HG02763 (cell line): ENCODE measurements at regions not wholly inside any gene's neighbourhood (a gene's known extent, or its start where the extent isn't known, plus 50 kb on each side); places are given as distances from the start of the nearest gene placed in this dataset.

Source experiments
- ATAC-seq: cut with Tn5 transposase; IDR thresholded peaks from one replicate; pipeline ENCODE4 v1.9.1; 2021; ENCODE audit warnings: mild to moderate bottlenecking, moderate library complexity; ENCODE audit not compliant: unreplicated experiment

- ATAC-seq = no peak
Observed at GRCh38 chr9:129278391-129279237, 100.6 kb upstream of the IER5L start.

GRCh38 chr9:129276486-129277230 is 98.6 kb upstream of the IER5L start:
- no peak for ATAC-seq

- no peak for ATAC-seq
Observed at GRCh38 chr9:129275626-129276247, 97.7 kb upstream of the IER5L start.

- ATAC-seq = no peak
Observed at GRCh38 chr9:129273941-129274684, 96.1 kb upstream of the IER5L start.

- ATAC-seq = no peak
Observed at GRCh38 chr9:129273136-129273895, 95.3 kb upstream of the IER5L start.

GRCh38 chr9:129272348-129273025 is 94.4 kb upstream of the IER5L start:
- ATAC-seq = no peak

- ATAC-seq = peak; percentile 57
Observed at GRCh38 chr9:129270903-129271431, 92.9 kb upstream of the IER5L start.

- peak; percentile 70 for ATAC-seq
Observed at GRCh38 chr9:129270205-129270604, 92.1 kb upstream of the IER5L start.

- ATAC-seq = no peak
Observed at GRCh38 chr9:129267141-129267540, 89.1 kb upstream of the IER5L start.

GRCh38 chr9:129266536-129266935 is 88.5 kb upstream of the IER5L start:
- no peak for ATAC-seq

- ATAC-seq = no peak
Observed at GRCh38 chr9:129264388-129264787, 86.3 kb upstream of the IER5L start.

GRCh38 chr9:129263836-129264235 is 85.8 kb upstream of the IER5L start:
- ATAC-seq = no peak

- ATAC-seq = no peak
Observed at GRCh38 chr9:129262261-129262660, 84.2 kb upstream of the IER5L start.

- ATAC-seq = no peak
Observed at GRCh38 chr9:129259375-129259774, 81.3 kb upstream of the IER5L start.

GRCh38 chr9:129258823-129259301 is 80.8 kb upstream of the IER5L start:
- no peak for ATAC-seq

- ATAC-seq = no peak
Observed at GRCh38 chr9:129258124-129258822, 80.2 kb upstream of the IER5L start.

GRCh38 chr9:129256959-129257713 is 79.1 kb upstream of the IER5L start:
- ATAC-seq = no peak
